ENCODE measurements at regions not wholly inside any gene's neighbourhood (a gene's known extent, or its start where the extent isn't known, plus 50 kb on each side); places are given as distances from the start of the nearest gene placed in this dataset.

DNA sequence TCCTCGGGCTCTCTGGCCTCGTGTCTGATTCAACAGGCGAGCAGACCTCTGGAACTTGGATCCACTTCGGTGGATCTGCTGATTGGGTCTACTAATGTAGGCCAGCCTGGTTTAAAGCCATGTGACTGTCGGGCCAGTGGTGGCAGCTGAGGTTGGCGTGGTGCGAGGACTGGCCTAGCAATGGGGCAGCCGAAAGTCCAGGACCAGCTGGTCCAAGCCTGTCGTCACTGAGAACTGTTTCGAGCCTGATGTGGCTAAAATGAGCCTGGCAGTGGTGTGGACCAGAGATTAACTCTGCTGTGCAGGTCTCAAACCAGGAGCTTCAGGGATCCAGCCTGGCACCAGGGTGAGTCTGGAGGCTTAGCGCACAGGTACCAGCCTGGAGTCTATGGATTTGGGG, 56.4 kb upstream of the ROBO1 start:
- no peak for TF ChIP-seq POLR2A (IDR thresholded peaks at IDR 0.05)
- TF ChIP-seq, protein P1, sequence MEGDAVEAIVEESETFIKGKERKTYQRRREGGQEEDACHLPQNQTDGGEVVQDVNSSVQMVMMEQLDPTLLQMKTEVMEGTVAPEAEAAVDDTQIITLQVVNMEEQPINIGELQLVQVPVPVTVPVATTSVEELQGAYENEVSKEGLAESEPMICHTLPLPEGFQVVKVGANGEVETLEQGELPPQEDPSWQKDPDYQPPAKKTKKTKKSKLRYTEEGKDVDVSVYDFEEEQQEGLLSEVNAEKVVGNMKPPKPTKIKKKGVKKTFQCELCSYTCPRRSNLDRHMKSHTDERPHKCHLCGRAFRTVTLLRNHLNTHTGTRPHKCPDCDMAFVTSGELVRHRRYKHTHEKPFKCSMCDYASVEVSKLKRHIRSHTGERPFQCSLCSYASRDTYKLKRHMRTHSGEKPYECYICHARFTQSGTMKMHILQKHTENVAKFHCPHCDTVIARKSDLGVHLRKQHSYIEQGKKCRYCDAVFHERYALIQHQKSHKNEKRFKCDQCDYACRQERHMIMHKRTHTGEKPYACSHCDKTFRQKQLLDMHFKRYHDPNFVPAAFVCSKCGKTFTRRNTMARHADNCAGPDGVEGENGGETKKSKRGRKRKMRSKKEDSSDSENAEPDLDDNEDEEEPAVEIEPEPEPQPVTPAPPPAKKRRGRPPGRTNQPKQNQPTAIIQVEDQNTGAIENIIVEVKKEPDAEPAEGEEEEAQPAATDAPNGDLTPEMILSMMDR (IDR thresholded peaks at IDR 0.05) = no peak
- 79 to 88% methylated on average over 11 of the region's 11 CpGs for WGBS, 2 donors
- no peak overlapping the region for H3K4me3 ChIP-seq (ENCODE audit: low read depth, poor library complexity, severe bottlenecking)
- no peak for DNase-seq (ENCODE audit: low spot score in 2 of 2)
- intact Hi-C loops (cut with DNase I; ENCODE audit: low total_unique reads) = no loop called here

DNA sequence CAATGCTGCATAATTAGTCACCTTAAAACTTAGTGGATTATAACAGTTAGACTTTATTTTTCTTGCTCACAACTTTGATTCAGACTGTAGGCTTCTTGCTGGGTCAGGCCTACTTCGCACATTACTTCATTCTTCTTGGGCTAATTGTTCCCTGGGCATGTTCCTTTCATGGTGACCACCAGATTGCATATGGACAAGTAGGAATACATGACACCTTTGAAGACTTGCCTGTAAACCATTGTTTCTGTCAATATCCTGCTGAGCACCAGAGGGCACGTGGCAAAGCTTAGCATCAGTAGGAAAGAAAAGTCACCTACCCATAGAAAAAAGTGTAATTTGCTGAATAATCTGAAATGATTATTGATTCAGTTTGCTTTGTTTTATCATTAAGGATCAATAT, 54.3 kb upstream of the ROBO1 start:
- intact Hi-C loops (cut with DNase I; ENCODE audit: low total_unique reads) = no loop called here
- no peak for TF ChIP-seq POLR2A (IDR thresholded peaks at IDR 0.05)
- TF ChIP-seq, protein P1 (IDR thresholded peaks at IDR 0.05) = no peak
- DNase-seq (ENCODE audit: low spot score in 2 of 2) = no peak
- H3K4me3 ChIP-seq (ENCODE audit: low read depth, poor library complexity, severe bottlenecking) = no peak overlapping the region
- WGBS, 2 donors = 72 to 74% methylated on average over 2 of the region's 2 CpGs

DNA sequence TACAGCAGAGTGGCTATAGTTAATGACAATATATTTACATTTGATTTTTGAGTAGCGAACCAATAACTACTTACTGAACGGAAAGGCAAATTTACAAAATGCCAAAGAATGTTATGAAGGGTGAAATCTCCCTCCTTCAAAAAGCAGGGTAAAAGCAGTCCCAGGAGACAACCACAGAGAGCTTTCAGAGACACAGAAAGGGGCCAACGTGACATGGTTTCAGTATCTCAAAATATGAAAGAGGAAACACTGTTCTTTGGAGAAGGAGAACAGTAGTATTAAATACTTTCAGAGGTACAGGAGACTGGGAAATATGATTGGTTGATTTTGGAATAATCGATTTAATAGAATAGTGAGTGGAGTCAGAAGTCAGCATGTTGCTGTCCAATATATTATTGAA, 52.3 kb upstream of the ROBO1 start:
- WGBS, 2 donors = 62 to 64% methylated on average over 4 of the region's 4 CpGs
- intact Hi-C loops (cut with DNase I; ENCODE audit: low total_unique reads) = no loop called here
- H3K4me3 ChIP-seq (ENCODE audit: low read depth, poor library complexity, severe bottlenecking) = no peak overlapping the region
- TF ChIP-seq, protein P1 (IDR thresholded peaks at IDR 0.05) = no peak
- TF ChIP-seq POLR2A (IDR thresholded peaks at IDR 0.05) = no peak
- no peak for DNase-seq (ENCODE audit: low spot score in 2 of 2)

DNA sequence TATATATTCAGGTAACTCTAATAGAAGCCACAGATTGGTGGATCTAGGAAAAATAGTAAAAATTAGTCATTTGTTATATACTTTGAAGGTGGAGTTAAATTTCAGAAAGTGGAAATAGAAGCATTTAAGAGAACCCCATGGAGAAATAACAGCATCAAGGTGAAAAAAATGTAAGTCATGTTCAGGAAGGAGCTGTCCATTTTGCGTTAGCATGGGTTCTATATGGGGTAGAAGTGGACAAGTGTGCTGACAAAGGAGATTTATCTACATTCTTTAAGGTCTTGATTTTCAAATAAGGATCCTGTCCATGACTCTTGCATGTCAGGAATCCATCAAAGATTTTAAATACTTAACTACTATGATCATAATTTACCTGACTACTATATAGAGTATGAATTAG, 50.2 kb upstream of the ROBO1 start:
- no peak for DNase-seq (ENCODE audit: low spot score in 2 of 2)
- intact Hi-C loops (cut with DNase I; ENCODE audit: low total_unique reads) = no loop called here
- TF ChIP-seq, protein P1 (IDR thresholded peaks at IDR 0.05) = no peak
- TF ChIP-seq POLR2A (IDR thresholded peaks at IDR 0.05) = no peak
- 71 to 91% methylated on average over 1 of the region's 1 CpG for WGBS, 2 donors
- no peak overlapping the region for H3K4me3 ChIP-seq (ENCODE audit: low read depth, poor library complexity, severe bottlenecking)
